ENCODE measurements at regions not wholly inside any gene's neighbourhood (a gene's known extent, or its start where the extent isn't known, plus 50 kb on each side); places are given as distances from the start of the nearest gene placed in this dataset.

DNA sequence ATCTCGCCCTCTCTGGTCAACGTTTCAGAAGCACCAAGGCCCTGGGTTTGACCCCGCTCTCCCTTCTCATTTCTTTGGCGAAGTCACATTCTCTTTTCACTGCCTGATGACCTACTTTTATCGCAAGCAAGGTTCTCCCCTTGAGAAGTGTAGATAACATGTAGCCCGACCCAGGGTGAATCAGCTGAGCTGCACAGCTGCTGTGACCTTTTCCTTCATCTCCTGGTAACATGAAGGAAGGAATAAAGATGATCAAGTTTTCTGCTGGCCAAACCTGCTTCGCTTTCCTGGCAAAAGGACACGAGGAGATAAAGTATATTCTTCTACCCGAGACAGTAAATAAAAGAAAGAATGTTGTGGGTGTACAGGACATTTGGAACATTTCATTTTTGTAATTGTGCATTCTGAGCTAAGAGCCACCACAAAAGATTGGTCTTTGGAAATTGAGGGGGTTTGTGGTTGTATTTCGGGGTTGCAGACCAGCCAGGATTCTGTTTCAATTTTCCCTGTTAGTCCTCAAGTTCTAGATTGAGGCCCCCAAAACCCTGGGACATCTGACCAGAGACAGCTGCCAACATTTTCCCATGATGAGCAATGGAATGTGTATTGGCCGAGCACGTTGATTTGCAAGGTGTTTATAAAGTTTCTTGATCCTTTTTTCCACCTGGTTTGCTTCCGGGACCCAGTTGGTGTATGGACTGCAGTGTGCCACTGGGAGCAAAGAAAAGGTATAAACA lies 155.1 kb upstream of the ZNF462 start:
- no peak for TF ChIP-seq NR2C2 (CRISPR knock-in tag; IDR thresholded peaks at IDR 0.05)
- TF ChIP-seq HMGXB4 (CRISPR knock-in tag; IDR thresholded peaks at IDR 0.05): no peak
- no peak for TF ChIP-seq CTCF (IDR thresholded peaks at IDR 0.05)

All from WTC11 (cell line).